ENCODE measurements at regions not wholly inside any gene's neighbourhood (a gene's known extent, or its start where the extent isn't known, plus 50 kb on each side); places are given as distances from the start of the nearest gene placed in this dataset.
"Not testable (repeated sequence)": the region's sequence is repeated elsewhere in the genome, so short reads cannot be mapped to it uniquely, and the experiment has no call there.

DNA sequence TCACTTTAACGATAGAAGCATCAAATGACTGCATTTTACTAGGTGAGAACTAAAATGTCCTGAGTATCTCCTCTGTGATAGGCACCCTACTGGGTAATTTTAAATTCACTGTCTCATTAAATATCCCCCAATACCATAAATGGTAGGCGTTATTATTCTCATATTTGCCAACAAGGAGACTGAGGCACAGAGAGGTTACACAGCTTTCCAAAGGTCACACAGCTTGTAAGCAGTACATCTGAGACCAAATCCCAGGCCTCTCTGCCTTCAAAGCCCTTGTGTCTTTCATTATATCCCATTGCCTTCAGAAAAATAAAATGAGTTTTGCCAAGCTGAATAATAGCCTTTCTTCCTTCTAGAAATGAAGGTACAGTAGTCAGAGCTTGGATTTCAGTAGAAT is 502.6 kb downstream of the HAPSTR1 start:
- DNase-seq, result no peak
- ATAC-seq, result no peak

DNA sequence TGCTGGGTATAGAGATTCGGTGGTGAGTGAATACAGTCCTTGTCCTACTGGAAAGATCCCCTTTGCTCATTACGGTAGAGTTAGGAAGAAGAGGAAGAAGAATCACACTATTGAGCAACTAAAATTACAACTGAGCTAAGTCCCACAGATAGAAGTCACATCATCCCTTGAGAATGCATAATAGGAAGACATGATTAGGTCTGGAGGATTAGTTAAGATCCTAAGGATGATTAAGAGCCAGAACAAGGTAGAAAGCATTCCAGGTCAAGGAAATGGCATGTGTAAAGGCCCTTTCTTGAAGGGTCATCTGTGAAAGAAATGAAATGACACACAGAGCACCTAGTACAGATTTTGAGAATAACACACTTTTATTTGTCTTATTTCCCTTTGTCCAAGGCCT is 503.5 kb downstream of the HAPSTR1 start:
- ATAC-seq (no peak), DNase-seq (no peak)

DNA sequence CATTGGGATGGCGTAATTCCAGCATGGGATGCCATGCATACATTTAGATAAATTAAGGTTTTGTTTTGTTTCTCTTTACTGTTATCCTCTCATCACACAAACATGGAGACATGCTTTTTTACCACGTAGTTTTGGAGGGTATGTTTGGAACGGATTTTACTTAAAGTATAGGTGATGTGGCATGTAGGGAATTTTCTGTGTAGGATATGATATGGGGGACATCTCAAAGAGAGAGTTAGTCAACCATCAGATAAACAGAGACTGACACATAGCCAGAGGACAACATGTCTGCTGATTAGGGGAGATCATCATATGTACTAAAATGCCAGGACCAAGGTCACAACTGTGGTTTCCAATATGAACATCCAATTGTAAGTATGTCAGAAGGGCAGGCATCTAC is 503.9 kb downstream of the HAPSTR1 start:
- no peak for DNase-seq
- ATAC-seq, result no peak

DNA sequence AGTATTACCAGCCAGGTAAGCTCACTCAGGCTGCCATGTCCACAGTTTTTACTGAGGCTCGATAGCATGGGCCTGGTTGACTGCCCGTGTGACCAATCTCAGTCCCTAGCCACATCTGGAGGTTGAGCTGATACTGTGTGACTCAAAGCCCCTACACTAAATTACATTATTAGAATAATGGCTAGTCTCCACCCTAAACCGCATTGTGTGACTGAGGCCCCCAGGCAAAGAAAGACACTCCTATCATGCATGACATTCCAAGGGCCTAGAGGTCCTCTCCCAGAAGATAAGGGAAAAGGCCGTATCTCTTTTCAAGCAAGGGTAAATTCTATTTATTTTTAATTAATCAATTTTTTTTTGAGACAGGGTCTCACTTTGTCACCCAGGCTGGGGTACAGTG is 505.3 kb downstream of the HAPSTR1 start:
- no peak for DNase-seq
- ATAC-seq, result no peak

DNA sequence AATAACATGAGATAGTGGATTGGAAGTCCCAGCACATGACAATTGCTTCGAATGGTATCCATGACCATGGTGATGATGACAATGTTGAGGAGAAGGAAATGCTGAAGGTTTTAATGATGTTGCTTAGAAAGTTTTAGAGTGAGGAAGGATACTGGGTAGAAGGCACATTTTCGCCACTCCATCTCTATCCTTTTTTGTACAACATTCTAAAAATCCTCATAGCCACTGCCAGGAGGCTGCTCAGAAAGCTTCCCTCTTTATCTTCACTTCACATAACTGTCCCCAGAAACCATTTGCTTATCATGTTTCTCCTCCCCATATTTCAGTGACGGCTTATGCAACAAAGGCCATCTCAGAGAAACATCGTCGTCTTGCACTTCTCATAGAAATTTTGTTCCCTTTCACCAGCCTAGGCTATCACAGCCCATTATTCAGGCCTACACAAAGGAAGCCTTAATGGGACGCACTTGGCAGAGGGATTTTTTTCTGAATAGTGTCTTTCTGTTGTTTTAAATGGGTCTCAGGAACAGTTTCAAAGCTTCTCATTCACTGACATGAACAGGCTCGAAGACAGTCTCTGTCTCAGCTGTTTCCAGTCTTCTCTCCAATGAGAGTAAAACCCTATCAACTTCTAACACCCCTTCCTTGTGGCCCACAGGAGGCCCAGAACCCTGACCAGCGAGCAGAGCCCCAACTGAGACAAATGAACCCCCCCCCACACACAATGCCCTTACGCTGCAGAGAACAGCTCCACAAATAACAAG is 506.7 kb downstream of the HAPSTR1 start:
- ATAC-seq, result no peak
- no peak for DNase-seq

DNA sequence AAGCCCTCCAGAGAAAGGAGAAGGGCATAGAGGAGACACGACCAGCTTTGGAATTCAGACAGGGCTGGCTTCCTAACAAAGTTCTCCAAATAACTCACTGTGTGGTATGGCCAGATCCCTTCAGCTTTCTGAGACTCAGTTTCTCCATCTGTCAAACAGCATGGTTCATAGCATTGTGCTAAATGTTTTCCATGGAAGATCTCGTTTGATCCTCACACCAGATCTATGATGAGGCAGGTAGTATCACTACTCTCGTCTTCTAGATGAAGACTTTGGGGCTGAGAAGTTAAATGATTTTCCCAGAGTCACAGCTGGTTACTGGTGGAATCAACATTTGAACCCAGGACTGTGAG is 507.3 kb downstream of the HAPSTR1 start:
- no peak for ATAC-seq
- no peak for DNase-seq

DNA sequence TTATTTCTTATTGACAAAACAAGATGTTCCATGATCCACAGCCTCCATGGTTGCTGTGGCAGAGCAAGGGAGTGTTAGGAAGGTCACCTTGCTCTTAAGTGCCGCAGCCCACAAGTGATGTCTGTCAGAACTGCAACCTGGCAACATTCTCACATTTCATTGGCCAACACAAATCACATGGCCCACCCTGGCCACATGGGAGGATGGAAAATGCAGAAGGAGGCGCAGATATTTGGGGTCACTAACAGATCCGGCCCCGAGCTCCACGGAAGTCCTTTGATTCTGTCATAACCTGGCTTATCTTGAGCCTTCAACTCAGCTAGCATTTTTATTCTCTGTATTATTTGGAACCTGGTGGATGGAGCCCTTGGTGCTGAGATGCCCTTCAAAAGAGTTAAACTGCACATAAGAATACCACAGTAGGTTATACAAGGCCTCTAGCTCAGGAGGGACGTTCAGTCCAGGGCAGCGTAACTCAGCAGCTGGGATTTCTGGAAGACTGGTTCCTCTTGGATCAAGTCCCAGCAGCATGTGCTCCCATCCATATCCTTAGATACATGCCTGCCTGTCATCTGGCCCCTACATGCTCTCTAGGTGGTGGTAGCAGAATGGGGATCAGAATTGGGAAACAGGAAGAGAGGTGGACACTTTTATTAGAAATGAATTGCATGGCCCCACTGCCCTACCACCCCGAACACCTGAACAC is 508.1 kb downstream of the HAPSTR1 start:
- no peak for DNase-seq
- ATAC-seq, result no peak

DNA sequence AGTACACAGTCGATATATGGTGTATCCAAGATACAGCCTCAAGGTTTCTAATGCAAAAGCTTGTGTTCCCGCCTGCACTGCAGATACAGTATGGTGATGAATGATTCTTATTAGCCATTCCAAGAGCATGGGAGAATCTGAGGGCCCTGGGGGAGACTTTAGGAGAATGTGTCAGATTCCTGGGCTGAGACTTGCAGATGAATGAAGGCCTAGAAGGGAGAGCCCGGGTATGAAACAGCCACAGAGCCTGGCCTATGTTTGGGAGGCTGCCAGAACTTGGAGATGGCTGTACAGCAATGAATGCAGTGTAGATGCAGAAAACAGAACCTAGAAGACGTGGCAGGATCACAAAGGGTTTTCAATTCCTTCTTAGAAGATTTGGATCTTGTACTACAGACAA is 510.7 kb downstream of the HAPSTR1 start:
- ATAC-seq, result no peak
- DNase-seq, result no peak

DNA sequence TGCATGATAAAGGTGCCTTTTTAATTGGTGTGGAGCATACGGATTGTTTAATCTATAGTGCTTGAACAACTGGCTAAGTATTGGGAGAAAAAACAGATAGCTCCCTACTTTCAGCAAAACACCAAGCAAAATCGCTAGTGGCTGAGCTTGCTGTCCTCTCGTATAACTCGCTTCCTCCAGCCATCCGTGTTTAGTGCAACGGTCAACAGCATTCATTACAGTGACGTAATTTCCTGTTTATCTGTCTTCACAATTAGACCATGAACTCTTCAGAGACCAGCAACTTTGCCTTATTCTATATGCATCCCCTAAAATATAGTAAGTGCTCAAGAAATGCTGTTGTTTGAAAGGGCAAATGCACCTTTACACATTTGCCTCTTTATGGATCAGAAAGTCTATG is 511.9 kb downstream of the HAPSTR1 start:
- no peak for ATAC-seq

DNA sequence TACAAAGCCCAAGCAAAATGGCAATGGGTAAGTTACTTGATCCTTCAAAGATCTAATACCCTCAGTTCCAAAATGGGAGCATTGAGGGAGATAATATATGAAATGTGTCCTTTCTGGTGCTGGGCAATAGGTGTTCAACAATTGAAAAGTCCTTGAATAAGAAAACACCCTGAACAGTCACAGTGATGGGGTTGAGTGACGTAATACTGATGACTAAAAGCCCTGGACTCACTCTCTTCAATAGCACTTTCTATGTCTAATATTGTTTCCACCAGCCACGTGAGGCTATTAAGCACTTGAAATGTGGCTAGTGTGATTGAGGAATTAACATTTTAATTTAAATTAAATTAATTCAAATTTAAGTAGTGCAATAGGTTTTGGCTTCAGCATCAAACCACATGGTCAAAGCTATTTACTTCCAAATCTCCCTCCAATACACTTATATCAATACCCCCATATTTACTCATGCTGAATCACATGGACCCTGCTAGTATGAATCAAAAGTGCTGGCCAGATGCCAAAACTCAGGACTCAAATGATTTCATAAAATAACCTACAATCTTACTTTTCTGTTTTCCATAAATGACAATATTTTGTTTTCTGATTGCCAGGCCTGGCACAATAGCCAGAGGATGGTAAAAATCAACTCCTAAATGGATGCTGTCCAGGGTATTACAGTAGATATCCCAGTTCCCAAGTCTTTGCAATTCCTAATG is 516.2 kb downstream of the HAPSTR1 start:
- ATAC-seq (no peak), DNase-seq (no peak)

More for the DNA sequence above, 511.9 kb downstream of the HAPSTR1 start:
- DNase-seq, result no peak

DNA sequence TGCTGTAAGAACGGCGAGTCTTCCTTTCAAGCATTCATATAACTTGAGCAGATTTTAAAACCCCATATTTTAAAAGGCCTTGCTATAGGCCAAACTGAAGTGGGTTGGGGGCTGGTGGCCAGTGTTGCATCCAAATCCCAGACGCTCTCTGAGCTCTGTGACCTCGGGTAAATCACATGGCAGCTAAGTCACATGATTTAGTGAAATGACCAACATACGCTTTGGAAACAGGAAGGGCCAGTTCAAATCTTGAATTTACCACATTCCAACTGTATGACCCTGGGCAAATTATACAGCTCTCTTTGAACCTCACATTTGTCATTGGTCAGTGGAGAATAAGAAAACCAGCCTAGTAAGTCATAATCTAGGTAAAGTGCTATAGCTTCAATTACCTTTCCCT is 519.3 kb downstream of the HAPSTR1 start:
- DNase-seq, result no peak
- no peak for ATAC-seq

DNA sequence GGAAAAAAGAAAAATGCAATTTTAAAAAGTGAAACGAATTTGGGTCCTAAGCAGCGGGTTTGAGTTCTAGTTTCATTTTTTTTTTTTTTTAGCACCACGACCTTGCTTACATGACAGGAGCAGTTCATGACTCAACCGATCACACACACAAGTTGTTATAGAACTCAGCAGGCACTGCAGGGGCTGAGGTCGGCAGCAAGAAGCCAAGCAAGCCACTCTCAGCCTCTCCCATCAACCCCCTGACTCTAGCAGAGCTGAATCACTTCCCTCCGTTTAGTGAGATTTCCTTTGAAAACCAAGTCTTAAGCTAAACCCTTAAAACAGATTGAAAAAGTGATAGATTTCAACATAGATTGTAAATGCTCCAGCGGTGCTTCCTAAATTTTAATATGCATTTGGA is 520.8 kb downstream of the HAPSTR1 start:
- DNase-seq (no peak), ATAC-seq (no peak)

DNA sequence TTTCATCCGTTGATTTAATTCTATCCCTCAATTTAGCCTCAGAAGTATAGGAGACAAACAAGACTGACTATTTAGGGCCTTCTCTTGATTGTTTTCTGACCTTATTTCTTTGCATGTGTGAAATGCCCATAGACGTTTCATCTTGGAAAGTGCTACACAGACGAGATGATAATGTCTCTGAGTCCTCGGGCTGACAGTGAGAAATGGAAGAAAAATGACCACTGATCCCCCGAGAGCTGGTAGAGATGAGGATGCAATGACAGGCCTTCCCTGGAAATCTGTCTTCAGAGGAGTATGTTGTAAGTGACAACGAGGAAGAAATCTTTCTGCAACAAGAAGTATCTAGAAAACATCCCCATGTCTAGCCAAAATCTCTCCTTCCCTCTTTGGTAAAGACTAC is 522.9 kb downstream of the HAPSTR1 start:
- DNase-seq (no peak), ATAC-seq (no peak)

DNA sequence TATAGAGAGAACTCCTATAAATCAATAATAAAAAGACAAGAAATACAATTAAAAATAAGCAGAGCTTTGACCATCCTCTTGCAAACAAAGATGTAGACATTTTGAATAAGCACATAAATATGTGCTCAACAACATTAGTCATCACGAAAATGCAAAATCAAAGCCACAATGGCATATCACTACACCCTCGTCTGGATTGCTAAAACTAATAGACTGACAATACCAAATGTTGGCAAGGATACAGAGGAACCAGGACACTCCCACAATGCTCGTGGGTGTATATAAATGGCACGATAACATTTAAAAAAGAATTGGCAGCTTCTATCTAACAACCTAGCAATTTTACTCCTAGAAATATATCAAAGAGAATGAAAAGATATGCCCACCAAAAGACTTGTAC is 530.8 kb downstream of the HAPSTR1 start:
- ATAC-seq, result no peak
- no peak for DNase-seq

DNA sequence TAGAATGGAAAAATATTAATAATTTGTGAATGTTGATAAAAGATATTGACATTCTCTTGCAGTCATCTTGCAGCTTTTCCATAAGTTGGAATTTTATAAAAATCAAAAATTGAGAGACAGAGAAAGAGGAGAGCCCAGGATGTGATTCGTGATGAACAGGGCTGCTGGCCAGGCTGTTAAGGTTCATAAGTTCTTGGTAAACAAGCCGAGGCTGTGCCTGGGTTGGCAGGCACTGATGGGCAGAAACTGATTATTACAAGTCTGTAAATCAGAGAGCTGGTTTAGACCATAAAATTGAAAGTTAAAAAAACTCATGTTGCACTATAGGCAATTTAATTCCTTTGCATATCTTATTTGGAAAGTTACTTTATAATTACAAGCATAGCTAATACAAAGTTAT is 533.7 kb downstream of the HAPSTR1 start:
- ATAC-seq (no peak), DNase-seq (no peak)

DNA sequence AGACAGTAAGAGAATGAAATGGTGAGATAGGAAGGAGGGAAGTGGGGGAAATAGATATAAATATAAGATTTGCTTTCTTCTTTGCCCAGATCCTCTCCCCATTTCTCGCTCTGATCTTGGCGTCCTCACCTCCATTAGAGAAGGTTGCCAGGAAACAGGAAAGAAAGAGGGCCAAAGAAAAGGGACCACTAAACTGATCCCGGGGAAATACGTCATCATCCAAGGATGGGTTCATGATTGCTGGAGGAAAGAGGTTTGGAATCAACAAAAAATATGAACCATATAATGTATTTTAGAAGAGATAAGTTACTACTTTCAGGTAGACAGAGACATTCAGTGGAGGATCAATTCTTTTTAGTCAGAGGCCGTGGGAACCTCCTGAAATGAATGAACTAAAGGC is 536.0 kb downstream of the HAPSTR1 start:
- no peak for DNase-seq
- no peak for ATAC-seq

DNA sequence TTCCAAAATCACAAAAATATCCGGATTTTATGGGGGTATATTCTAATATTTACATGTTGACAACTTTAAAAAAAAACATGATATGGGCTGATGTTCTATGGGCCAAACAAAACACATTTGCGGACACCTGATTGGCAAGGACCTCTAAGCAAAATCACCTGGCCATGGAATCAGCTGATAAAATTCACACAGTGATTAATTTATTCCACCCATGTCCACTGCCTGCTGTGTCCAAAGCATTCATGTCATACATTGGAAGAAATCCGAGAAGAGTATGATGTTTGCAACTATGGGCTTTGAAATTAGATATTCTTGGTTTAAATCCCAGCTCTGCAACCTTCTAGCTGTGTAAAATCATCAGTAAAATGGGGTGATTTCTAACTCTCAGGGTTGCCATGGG is 538.7 kb downstream of the HAPSTR1 start:
- ATAC-seq, result no peak
- DNase-seq, result no peak

DNA sequence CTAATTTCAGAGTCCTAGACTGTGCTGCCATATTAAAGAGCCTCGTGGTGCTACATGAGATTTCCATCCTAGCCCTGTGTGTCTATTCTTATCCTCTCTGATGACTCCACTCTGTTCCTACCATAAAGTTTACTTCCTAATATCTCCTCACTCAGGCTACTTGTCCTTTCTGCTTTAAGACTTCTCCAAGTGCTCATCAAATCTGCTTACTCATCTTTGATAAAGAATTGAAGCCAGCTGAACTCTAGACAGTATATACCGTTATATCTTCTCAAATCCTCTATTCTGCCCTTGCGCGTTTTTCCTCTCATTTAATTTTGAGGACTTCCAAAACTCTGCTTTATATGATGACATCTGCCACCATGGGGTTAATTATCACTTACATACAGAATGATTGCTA is 539.5 kb downstream of the HAPSTR1 start:
- ATAC-seq (no peak), DNase-seq (no peak)

DNA sequence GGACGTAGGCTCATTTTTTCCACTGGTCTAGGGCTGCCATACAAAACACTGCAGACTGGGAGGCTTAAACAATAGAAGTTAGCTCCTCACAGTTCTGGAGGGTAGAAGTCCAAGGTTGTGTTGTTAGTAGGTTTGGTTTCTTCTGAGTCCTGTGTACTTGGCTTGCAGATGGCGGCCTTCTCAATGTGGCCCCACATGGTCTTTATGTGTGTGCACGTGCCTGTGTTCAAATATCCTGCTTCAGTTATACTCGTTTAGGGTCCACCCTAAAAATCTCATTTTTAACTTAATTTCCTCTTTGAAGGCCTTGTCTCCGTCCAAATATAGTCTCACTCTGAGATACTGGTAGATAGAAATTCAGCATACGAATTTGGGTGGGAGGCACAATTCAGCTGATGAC is 542.4 kb downstream of the HAPSTR1 start:
- ATAC-seq, result no peak
- no peak for DNase-seq

DNA sequence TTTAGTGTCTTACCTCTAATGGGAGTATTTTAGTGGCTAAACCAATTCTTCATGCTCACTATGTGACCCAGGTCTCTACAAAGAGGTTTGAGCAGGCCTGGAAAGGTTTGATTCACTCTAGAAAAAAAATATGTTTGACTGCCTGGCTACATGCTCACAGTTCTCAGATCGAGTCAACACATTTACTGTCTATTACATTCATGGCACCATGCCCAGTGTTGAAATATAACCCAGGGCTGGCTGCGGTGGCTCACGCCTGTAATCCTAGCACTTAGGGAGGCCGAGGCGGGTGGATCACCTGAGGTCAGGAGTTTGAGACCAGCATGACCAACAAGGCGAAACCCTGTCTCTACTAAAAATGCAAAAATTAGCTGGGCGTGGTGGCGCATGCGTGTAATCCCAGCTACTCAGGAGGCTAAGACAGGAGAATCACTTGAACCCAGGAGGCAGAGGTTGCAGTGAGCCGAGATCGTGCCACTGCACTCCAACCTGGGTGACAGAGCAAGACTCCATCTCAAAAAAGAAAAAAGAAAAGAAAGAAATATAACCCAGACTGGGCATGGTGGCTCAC is 543.8 kb downstream of the HAPSTR1 start:
- not testable (repeated sequence) for ATAC-seq, DNase-seq

DNA sequence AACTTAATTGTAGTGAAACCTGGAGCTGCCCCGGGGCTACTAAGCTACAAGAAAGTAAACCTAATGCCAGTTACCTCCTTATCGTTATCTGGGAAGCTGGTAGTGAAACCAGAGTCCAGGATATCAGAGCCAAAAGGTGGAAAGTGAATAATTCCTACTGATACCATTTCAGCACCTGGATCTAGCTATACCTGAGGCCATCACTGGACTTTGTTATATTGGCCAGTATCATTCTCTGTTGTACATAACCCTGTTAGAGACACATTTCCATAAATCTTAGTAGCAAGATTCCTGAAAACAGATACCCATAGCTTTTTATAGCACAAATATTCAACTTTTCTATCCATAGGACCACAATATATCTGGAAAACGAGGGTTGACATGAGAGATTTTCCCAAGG is 538.0 kb downstream of the GRIN2A start:
- ATAC-seq, result no peak
- DNase-seq, result no peak

DNA sequence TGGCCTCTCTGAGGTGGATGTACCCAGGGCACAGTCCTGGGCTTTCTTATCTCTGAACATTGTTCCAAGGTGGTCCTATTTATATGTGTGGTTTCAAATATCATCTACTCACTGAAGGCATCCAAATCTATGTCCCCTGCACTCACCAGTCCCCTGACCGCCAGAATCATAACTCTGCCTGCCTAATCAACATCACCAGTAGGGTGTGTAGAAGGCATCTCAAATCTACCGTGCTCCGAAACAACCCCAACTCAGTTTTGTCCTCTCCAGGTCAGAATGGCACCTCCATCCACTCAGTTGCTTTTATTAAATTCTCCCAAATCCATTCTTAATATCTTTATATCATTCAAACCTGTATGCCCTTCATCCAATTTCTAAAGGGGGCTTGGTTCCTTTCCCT is 536.3 kb downstream of the GRIN2A start:
- no peak for DNase-seq
- ATAC-seq, result no peak

Measured in stimulated activated naive CD8-positive, alpha-beta T cell treated with anti-CD3 and anti-CD28 coated beads, Interleukin-15, Interleukin-2, amounts not matched to agents 100 U/mL and 50 U/mL, for 24 hours (primary cell).